SU-DHL-6 (cell line): ENCODE measurements at regions not wholly inside any gene's neighbourhood (a gene's known extent, or its start where the extent isn't known, plus 50 kb on each side); places are given as distances from the start of the nearest gene placed in this dataset.

ENCODE experiments used
- H2AFZ ChIP-seq: fragments of 200-600 bp; sonication (generic); 2 replicates; pipeline ENCODE4 v1.6.1; 2014; ENCODE audit warnings: low read depth, mild to moderate bottlenecking, moderate library complexity, mixed read lengths, antibody characterized with exemption, low read length; ENCODE audit not compliant: severe bottlenecking
- H3F3A ChIP-seq: fragments of 200-600 bp; shearing (Covaris generic); 2 replicates; pipeline ENCODE4 v1.6.0; 2016; ENCODE audit warnings: antibody characterized with exemption, mild to moderate bottlenecking; ENCODE audit not compliant: insufficient read depth
- H3K27ac ChIP-seq: fragments of 200-600 bp; sonication (generic); 2 replicates; pipeline ENCODE4 v1.5.1; 2016; ENCODE audit warnings: low read depth, mild to moderate bottlenecking, low read length, moderate library complexity, mixed read lengths
- H3K27me3 ChIP-seq: fragments of 200-600 bp; sonication (generic), shearing (Covaris generic); 2 replicates; pipeline ENCODE4 v1.6.0; 2014; ENCODE audit warnings: mild to moderate bottlenecking, low read length
- H3K36me3 ChIP-seq: fragments of 200-600 bp; sonication (generic); 2 replicates; pipeline ENCODE4 v1.6.1; 2014; ENCODE audit warnings: mild to moderate bottlenecking, low read length, mixed read lengths
- H3K4me2 ChIP-seq: fragments of 300-600, 200-600 bp; shearing (Covaris generic), sonication (generic); 2 replicates; pipeline ENCODE4 v1.6.0; 2014; ENCODE audit warnings: low read length, low read depth, mild to moderate bottlenecking; ENCODE audit not compliant: poor library complexity, severe bottlenecking
- H3K4me3 ChIP-seq: fragments of 200-600 bp; sonication (generic); 2 replicates; pipeline ENCODE4 v1.5.1; 2014; ENCODE audit warnings: antibody characterized with exemption, low read length, mild to moderate bottlenecking, mixed read lengths; ENCODE audit not compliant: insufficient read depth, poor library complexity, severe bottlenecking
- H3K79me2 ChIP-seq: fragments of 200-600 bp; sonication (generic); 2 replicates; pipeline ENCODE4 v1.6.1; 2014; ENCODE audit warnings: mild to moderate bottlenecking, low read length, moderate library complexity; ENCODE audit not compliant: insufficient read depth
- H3K9ac ChIP-seq: fragments of 200-600 bp; sonication (generic); 2 replicates; pipeline ENCODE4 v1.7.0; 2014; ENCODE audit warnings: mild to moderate bottlenecking, low read length
- H3K9me2 ChIP-seq: fragments of 200-600 bp; sonication (generic); replicated peaks from 2 replicates; pipeline ENCODE4 v1.6.1; 2014; ENCODE audit warnings: low read length; ENCODE audit not compliant: insufficient read depth
- H3K9me3 ChIP-seq: fragments of 200-600 bp; sonication (generic); 2 replicates; pipeline ENCODE4 v1.6.1; 2014; ENCODE audit warnings: low read length, mixed read lengths; ENCODE audit not compliant: insufficient read depth
- H4K20me1 ChIP-seq: fragments of 200-600 bp; sonication (generic); 2 replicates; pipeline ENCODE4 v1.6.1; 2014; ENCODE audit warnings: low read depth, mild to moderate bottlenecking, antibody characterized with exemption, low read length, moderate library complexity, mixed read lengths
- CTCF ChIP-seq: fragments of 200-600 bp; sonication (generic); IDR thresholded peaks from one replicate; pipeline ENCODE4 v1.5.1; 2017; ENCODE audit warnings: antibody characterized with exemption, mild to moderate bottlenecking, low read length, moderate library complexity; ENCODE audit not compliant: insufficient read depth, poor library complexity, severe bottlenecking
- EZH2phosphoT487 ChIP-seq: fragments of 200-600 bp; sonication (generic), shearing (Covaris generic); conservative IDR thresholded peaks from 2 replicates; pipeline ENCODE4 v1.6.1; 2018; ENCODE audit warnings: mild to moderate bottlenecking, antibody characterized with exemption, low read length, moderate library complexity, mixed read lengths

- Histone ChIP-seq H2AFZ (no peak overlapping the region), H3K27ac (no peak overlapping the region), H3K9me2 (no peaks in the 10 kb centered on the region), H3K79me2 (no peaks in the 10 kb centered on the region), H3K9me3 (no peaks in the 10 kb centered on the region), H3K4me3 (no peak overlapping the region), H4K20me1 (no peaks in the 10 kb centered on the region), H3K27me3 (no peaks in the 10 kb centered on the region), H3K36me3 (no peaks in the 10 kb centered on the region), H3F3A (no peaks in the 10 kb centered on the region), H3K4me2 (no peak overlapping the region), H3K9ac (no peak overlapping the region)
- TF ChIP-seq EZH2phosphoT487, result no peak
- no peak for TF ChIP-seq CTCF
Measured at GRCh38 chr6:115691433-115691832, 369.3 kb downstream of the FRK start.

- no peak overlapping the region for H2AFZ ChIP-seq
- H3K4me3 ChIP-seq, result no peak overlapping the region
- H3K9me2 ChIP-seq, result no peaks in the 10 kb centered on the region
- no peaks in the 10 kb centered on the region for H3K9me3 ChIP-seq
- no peaks in the 10 kb centered on the region for H3K79me2 ChIP-seq
- H3K27me3 ChIP-seq, result no peaks in the 10 kb centered on the region
- H3F3A ChIP-seq, result no peaks in the 10 kb centered on the region
- TF ChIP-seq CTCF (no peak), EZH2phosphoT487 (no peak)
- H4K20me1 ChIP-seq, result no peaks in the 10 kb centered on the region
- H3K9ac ChIP-seq, result no peak overlapping the region
- H3K36me3 ChIP-seq, result no peaks in the 10 kb centered on the region
- no peak overlapping the region for H3K27ac ChIP-seq
- H3K4me2 ChIP-seq, result no peak overlapping the region
Measured at GRCh38 chr6:115690854-115691253, 369.8 kb downstream of the FRK start.

GRCh38 chr6:115681978-115682775, 378.5 kb downstream of the FRK start:
- no peaks in the 10 kb centered on the region for H3K79me2 ChIP-seq
- H3K27ac ChIP-seq, result no peak overlapping the region
- H3K9ac ChIP-seq, result no peak overlapping the region
- no peaks in the 10 kb centered on the region for H3K27me3 ChIP-seq
- H4K20me1 ChIP-seq, result no peaks in the 10 kb centered on the region
- no peak overlapping the region for H3K4me2 ChIP-seq
- no peaks in the 10 kb centered on the region for H3K9me2 ChIP-seq
- no peak overlapping the region for H2AFZ ChIP-seq
- TF ChIP-seq EZH2phosphoT487 (no peak), CTCF (no peak)
- H3K36me3 ChIP-seq, result no peaks in the 10 kb centered on the region
- no peaks in the 10 kb centered on the region for H3K9me3 ChIP-seq
- H3K4me3 ChIP-seq, result no peak overlapping the region
- no peaks in the 10 kb centered on the region for H3F3A ChIP-seq
